GM19193 (cell line): ENCODE measurements at regions not wholly inside any gene's neighbourhood (a gene's known extent, or its start where the extent isn't known, plus 50 kb on each side); places are given as distances from the start of the nearest gene placed in this dataset.

Source experiments
- POLR2A ChIP-seq: IDR thresholded peaks from 4 replicates; pipeline ENCODE4 v1.6.1; 2011; ENCODE audit not compliant: insufficient read depth, insufficient read length; ENCODE audit errors: extremely low read depth

DNA sequence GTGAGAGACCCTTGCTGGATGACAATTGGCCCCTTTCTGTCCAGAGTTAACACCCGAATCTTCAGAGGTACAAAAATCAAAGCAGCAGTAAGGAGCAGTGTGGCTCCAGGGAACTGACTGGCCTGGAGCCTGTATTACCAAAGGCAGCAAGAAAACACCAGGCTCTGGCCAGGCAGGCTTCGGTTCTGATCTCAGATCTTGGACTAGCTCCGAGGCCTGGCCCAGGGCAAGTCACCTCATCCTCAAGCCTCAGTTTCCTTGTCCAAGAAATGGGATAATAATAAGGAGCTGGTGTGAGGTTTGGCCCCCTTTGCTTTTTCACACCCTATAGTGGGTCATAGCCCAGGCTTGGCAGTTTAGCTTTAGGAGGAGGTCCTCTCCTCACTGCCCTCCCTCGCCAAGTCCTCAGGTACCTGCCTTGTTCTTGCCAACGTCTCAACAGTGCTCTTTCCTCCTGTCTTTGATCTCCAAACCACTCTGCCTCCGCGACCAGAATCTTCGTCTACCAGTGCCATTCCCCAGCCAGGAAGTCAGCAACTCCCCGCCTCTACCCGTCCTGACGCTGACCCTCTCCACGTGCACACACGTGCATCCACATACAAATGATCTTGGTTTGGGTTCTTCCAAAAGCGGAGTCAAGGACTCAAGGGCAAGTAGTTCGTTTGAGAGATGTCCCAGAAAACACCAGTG lies 82.6 kb upstream of the TLE3 start:
- TF ChIP-seq POLR2A: no peak

DNA sequence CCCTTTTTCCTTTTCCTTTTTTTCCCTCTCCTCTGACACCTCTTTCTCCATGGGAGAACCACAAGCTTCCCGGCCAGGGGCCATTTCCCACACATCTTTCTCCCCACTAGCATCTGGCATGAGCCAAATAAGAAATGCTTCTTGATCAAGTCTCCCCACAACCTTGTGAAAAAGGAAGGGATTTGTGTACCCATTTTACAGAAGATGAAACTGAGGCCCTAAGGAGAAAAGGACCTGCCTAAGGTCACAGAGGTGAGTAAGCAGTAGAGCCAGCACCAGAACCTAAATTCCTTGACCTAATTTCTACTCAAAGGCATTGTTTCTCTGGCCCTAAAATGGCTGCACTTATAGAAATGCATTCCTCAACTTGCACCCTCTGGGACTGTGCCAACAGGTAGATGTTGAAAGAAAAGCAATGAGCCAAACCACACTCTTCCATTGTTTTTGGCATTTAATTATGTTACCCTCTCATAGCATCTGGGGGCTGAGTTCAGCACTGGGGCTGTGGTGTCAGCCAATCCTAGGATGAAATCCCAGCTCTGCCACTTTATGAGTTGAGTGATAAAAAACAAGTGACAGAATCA lies 81.7 kb upstream of the TLE3 start:
- TF ChIP-seq POLR2A: no peak

DNA sequence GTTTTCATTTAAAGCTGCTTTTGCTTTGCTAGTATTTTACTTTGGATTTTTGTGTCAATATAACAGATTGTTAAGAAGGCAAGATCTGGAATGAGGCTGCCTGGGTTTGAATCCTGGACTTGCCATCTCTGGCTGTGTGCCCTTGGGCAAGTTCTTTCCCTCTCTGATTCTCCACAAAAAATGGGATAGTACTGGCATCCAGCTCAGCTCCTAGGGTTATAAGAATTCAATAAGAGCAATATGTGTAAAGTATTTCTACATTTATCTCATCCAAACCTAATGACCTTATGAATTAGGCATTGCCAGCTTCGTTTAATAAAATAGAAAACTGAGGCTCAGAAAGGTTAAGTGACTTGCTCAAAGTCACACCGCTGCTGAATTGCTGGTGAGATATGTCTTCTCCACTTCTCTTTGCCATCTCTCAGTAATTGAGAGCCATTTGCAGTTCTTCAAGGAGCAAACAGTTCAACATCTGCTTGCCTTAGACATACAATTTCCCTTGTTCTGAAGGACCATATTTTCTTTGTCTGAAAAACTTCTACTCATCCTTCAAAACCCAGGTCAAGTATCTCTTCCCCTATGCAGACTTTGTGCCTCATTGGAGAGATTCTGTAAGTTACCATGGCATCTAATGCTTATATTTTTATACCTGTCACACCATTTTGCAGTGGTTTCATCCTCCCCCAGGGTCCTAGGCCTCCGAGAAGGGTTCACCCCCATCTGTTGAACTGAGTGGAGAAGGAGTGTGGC lies 80.8 kb upstream of the TLE3 start:
- no peak for TF ChIP-seq POLR2A

DNA sequence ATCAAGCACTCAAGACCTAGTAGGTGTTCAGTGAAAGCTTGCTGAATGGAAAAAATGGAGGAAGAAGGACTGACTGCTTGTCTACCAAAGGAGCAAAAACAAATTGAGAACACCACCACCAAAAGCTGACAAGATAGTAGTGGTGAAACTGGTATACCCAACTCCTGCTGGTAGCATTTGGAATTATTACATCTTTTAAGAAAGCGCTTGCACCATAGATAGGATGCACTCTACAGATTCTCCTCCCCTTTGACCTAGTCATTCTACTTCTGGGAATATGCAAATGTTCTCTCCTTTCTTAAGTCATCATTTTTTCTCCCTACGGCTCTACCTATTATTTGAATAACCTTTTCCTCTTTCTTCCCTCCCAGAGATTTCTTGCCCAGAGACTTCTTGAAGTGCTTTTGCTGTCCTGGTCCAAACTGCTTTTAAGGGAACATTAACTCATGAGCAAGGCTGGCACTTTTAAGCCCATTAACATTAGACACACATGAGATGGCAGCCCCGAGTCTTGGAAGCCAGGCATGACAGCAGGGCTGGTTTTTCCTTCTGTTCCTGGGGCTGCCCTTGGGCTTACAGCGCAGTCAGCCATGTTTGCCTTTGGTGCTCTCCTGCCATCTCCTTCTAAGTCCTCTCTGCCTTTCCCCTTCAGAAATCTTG lies 75.0 kb upstream of the TLE3 start:
- TF ChIP-seq POLR2A: no peak

DNA sequence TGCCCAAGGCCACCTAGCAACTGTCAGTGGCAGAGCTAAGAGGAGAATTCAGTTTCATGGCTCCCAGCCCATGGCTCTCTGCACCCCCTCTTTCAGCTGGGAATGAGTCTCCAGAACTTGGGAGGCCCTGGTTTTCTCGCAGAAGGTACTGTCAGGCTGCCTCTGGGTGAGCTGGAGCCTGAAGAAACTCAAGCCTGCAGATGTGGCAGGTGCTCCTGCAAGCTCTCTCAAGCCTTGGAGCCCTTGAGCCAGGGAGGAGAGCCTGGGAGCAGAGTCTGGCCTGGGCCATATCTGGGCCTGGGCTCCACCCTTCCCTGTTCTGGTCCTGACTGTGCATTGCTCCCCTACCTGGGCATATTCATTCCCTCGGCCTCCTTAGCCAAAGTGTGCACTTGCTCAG lies 74.4 kb upstream of the TLE3 start:
- no peak for TF ChIP-seq POLR2A

DNA sequence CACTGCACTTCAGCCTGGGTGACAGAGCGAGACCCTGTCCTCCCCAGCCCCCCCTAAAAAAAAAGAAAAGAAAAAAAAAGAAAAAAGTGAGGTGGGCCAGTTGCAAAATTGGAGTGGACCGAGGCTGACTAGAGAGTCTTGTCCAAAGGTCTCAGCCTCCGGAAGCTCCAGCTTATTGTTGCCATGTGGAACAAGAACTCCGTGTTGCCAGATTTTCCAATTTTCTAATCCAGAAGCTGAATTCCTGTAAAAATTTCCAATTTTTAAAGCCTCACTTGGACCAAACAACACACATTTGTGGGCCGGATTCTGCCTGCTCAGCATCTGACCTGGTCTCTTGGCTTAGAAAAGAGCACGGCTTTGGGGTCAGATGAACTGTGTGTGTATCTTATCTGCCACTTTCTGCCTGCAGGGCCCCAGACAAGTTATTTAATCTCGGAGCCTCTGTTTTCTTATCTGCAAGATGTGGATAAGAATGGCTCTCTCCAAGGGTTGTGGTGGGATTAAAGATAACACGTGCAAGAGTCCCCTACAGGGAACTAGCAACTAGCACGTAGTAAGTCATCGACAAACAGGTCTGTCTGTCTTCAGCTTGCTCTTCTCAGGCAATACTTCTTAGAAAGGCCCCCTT lies 73.7 kb upstream of the TLE3 start:
- TF ChIP-seq POLR2A: no peak

DNA sequence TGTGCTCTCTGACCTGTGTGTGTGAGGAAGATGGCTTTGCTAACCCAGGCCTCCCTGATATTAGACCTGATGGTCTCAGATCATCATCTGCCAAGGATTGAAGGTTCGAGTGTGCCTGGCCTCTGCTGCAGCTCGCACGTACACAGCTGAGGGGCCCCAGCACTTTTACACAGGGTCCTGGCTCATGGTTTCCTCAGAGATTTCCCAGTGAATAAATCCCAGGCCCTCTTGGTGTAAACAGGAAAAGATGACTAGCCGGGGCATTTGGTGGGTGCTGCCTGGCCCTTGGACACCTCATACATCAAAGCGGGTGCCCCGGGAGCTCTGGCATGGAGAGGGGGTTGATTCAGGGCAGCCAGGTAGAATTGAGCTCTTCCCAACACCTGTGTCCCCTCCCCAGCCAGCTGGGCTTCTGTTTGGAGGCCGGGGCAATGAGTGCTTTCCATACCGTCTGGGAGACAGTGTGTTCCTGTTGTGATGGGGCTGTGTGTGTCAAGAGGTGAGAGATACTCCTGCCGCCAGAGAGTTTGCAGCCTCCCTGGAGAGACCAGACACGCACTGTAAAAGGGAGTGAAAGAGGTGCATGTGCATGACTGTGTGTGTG lies 72.5 kb upstream of the TLE3 start:
- no peak for TF ChIP-seq POLR2A

DNA sequence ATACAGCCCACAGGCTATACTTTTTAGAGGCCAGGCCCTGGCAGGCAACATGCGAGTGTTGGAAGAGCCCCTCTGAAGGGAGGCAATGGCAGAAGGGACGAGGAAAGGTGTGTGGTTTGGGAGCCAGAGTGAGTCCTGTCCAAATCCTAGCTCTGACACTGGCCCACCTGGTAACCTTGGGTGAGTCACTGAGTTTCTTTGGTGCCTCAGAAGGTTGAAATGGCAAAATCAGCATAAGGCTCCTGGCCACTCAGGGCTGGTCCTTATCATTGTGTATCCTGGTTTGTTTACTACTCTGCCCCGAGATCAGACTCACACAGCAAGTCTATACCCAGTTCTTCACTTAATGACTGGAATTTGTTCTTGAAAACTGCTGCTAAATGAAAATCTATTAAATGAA lies 71.4 kb upstream of the TLE3 start:
- TF ChIP-seq POLR2A: no peak

DNA sequence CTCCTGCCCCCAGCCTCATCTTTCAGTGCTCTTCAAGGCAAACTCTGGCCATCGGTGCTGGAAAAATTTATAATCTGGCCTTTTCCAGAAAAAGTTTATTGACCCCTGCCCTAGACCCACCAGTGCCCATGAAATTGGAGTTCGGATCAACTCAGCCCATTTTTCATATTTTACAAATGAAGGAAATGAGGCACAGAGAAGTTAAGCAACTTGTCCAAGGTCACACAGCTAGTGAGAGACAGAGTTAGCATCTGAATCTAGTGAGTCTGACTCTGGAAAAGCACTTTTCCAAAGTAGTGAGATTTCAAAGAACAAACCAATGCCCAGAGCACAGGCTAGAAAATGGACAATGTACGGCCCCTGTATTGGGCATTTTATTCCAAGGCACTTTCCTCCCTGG lies 69.4 kb upstream of the TLE3 start:
- TF ChIP-seq POLR2A: no peak

DNA sequence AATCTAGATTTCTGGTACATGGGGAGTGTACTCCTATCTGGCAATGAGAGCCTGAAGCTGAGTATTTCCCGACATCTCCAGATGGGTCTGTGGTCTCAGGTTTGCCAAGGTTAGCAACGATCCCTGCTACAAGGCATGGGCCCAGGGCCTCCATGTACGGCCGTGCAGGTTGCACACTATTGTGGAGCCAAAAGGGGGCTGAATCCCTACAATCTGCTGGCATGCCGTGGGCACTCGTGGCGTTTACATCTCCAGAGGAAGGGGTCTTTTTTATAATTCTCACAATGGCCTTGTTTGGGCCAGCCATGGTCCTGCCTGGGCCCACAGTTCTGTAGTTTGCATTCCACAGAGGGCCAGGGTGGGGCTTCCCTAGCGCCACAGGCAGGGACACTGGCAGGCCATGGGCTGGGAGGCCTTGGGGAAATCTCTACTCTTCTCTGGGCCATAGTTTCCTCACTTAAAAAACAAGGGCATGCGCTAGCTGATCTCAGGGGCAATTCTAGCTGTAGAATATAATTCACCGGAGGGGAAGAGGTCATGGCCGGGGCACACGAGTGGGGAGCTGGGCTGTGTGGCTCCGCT lies 68.9 kb upstream of the TLE3 start:
- no peak for TF ChIP-seq POLR2A

DNA sequence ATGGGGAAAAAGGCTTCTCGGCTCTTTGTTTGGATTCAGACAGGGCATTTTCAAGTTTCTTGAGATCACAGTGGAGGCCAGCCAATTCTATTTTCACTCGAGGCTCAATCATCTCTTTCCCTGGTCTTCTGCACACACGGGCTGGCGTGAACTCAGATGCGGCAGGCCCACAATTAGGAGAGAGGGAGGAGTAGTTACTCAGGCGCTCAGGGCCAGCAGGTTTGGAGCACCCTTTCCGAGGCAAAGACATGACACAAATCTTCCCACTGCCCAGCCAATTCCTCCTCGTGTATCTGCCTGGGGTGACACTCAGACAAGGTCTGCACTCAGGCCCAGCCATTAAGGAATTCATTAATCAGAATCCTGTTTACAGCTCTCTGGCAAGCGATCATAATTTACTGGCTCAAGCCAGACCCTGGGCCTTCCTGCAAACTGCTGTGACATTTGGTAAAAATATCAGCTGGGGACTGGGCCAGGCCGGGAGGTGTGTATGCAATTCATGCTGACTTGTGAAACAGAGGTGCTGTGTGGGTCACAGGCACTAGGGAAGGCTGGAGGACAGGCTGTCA lies 68.1 kb upstream of the TLE3 start:
- no peak for TF ChIP-seq POLR2A

DNA sequence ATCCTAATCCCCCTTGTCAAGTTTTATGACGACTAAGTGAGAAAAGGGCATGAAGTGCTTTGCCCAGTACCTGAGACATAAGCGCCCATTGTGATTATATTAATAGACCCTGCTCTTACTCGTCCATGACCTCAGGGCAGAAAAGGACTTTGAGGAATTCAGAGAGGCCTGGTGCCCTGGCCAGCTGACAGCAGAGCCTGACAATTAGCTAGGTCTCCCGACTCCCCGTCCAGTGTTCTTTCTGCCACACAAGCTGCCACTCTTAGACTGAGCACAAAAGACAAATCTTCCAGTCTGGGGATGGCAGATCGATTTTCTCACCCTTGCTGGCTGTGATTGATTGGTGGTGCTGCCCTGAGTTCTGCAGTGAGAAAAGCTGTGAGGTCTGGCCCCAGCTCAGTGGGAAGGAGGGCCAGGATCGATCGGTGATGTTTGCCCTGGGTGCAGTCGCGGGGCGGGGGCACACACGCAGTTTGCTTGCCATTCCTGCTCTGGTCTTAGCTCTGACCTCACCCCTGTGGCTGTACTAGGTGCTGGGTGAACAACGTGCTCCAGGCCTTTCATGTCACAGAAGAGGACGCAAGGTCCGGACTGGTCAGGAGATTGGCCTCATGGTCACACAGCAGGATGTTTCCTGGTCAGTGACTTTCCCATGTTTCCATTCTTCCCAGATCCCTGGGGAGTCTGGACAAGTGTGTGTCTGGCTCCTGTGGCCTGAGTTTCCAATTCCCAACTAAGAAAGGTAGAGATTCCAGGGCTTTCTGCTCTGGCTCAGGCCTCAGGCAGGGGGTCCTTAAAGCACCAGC lies 67.4 kb upstream of the TLE3 start:
- TF ChIP-seq POLR2A: no peak

DNA sequence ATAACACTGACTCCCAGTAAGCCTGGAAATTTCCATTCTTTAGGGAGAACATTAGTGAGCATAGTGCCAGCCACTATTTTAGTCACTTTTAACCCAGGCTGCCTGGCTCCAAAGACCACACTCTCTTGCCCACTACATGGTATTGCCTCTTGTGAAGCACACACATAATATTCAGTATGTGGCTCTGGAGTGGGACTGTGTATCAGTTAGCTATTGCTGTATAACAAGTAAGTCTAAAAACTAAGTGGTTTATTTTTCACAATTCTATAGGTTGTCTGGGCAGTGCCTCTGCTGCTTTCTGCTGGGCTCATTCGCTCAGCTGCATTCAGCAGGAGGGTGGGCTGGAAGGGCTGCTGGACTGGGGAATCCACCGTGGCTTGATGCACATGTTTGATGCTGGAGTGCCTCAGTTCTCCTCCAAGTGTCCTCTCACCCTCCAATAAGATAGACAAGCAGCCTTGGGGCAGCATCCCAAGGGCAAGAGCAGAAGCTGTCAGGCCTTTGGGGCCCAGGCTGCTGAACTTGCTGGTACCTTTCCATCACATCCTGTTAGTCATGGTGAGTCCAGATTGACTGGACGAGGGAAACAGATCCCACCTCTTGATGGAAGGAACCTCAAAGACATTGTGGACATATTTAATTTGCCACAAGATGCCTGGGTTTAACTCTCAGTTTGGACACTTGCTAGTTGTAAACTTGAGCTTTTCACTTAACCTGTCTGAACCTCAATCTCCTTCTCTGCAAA lies 66.6 kb upstream of the TLE3 start:
- TF ChIP-seq POLR2A: no peak

DNA sequence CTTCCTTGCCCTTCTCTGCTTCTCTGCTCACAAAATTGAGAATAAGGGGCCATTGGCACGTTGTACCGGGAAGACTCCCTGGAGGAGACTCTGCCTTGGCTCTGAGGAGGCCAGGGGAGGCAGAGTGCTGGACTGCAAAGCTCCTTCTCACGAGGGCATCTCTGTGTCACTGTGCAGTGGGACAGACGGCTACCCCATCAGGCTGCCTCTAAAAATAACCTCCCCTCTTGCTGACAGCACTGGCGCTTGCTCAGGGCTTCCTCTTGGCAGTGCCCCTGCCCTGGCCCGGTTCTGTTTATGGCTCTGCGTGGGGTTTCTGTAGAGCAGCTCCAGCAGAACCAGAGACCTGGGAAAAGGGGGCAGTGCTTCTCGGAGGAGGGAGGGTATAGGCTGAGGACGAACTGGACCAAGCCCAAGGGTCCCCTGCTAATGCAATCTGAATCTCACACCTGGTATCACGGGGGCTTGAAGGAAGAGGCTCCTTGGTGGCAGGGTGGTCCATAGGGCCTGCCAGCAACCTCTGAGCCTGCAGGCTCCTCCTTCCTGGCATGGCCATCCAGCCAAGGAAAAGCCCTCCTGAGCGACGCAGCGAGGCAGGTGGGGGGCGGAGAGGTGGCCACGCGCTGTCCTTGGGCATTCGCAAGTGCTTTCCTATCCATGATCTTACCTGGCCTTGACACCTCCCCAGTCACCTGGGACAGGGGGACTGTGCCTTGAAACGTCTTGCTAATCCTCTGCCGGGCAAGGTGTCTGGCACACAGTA lies 63.3 kb upstream of the TLE3 start:
- TF ChIP-seq POLR2A: no peak
